ENCODE measurements at regions not wholly inside any gene's neighbourhood (a gene's known extent, or its start where the extent isn't known, plus 50 kb on each side); places are given as distances from the start of the nearest gene placed in this dataset.

GRCh38 chr6:130625825-130626527, 201.2 kb upstream of the SMLR1 start:
- DNase-seq (ENCODE audit: low read depth): peak; percentile 12
- H3K27me3 ChIP-seq (ENCODE audit: control insufficient read depth, insufficient read depth, low read length): no peaks in the 10 kb centered on the region
- TF ChIP-seq CTCF (IDR thresholded peaks at IDR 0.05; ENCODE audit: insufficient read depth, low read length, poor library complexity, severe bottlenecking): no peak
- H3K4me3 ChIP-seq (ENCODE audit: low read depth, low read length): no peak overlapping the region
- no peaks in the 10 kb centered on the region for H3K36me3 ChIP-seq (ENCODE audit: control insufficient read depth, insufficient read depth, low read length)

- H3K4me3 ChIP-seq (ENCODE audit: low read depth, low read length): no peak overlapping the region
- no peak for DNase-seq (ENCODE audit: low read depth)
- TF ChIP-seq CTCF (IDR thresholded peaks at IDR 0.05; ENCODE audit: insufficient read depth, low read length, poor library complexity, severe bottlenecking): no peak
- no peaks in the 10 kb centered on the region for H3K27me3 ChIP-seq (ENCODE audit: control insufficient read depth, insufficient read depth, low read length)
- H3K36me3 ChIP-seq (ENCODE audit: control insufficient read depth, insufficient read depth, low read length): no peaks in the 10 kb centered on the region
Observed at GRCh38 chr6:130628862-130629261, 198.3 kb upstream of the SMLR1 start.

- H3K36me3 ChIP-seq (ENCODE audit: control insufficient read depth, insufficient read depth, low read length): no peaks in the 10 kb centered on the region
- TF ChIP-seq CTCF (IDR thresholded peaks at IDR 0.05; ENCODE audit: insufficient read depth, low read length, poor library complexity, severe bottlenecking): no peak
- DNase-seq (ENCODE audit: low read depth): no peak
- no peak overlapping the region for H3K4me3 ChIP-seq (ENCODE audit: low read depth, low read length)
- H3K27me3 ChIP-seq (ENCODE audit: control insufficient read depth, insufficient read depth, low read length): no peaks in the 10 kb centered on the region
Observed at GRCh38 chr6:130629640-130630039, 197.6 kb upstream of the SMLR1 start.

GRCh38 chr6:130632277-130632676, 194.9 kb upstream of the SMLR1 start:
- no peak for DNase-seq (ENCODE audit: low read depth)
- Histone ChIP-seq H3K4me3 (ENCODE audit: low read depth, low read length) (no peak overlapping the region), H3K27me3 (ENCODE audit: control insufficient read depth, insufficient read depth, low read length) (no peaks in the 10 kb centered on the region), H3K36me3 (ENCODE audit: control insufficient read depth, insufficient read depth, low read length) (no peaks in the 10 kb centered on the region)
- TF ChIP-seq CTCF (IDR thresholded peaks at IDR 0.05; ENCODE audit: insufficient read depth, low read length, poor library complexity, severe bottlenecking): no peak

- DNase-seq (ENCODE audit: low read depth): no peak
- no peak overlapping the region for H3K4me3 ChIP-seq (ENCODE audit: low read depth, low read length)
- H3K27me3 ChIP-seq (ENCODE audit: control insufficient read depth, insufficient read depth, low read length): no peaks in the 10 kb centered on the region
- no peak for TF ChIP-seq CTCF (IDR thresholded peaks at IDR 0.05; ENCODE audit: insufficient read depth, low read length, poor library complexity, severe bottlenecking)
- no peaks in the 10 kb centered on the region for H3K36me3 ChIP-seq (ENCODE audit: control insufficient read depth, insufficient read depth, low read length)
Observed at GRCh38 chr6:130632897-130633296, 194.3 kb upstream of the SMLR1 start.

- Histone ChIP-seq H3K4me3 (ENCODE audit: low read depth, low read length) (no peak overlapping the region), H3K36me3 (ENCODE audit: control insufficient read depth, insufficient read depth, low read length) (no peaks in the 10 kb centered on the region), H3K27me3 (ENCODE audit: control insufficient read depth, insufficient read depth, low read length) (no peaks in the 10 kb centered on the region)
- no peak for TF ChIP-seq CTCF (IDR thresholded peaks at IDR 0.05; ENCODE audit: insufficient read depth, low read length, poor library complexity, severe bottlenecking)
- DNase-seq (ENCODE audit: low read depth): no peak
Observed at GRCh38 chr6:130643361-130643760, 183.8 kb upstream of the SMLR1 start.

All from kidney epithelial cell (primary cell).